SJCRH30 (cell line): ENCODE measurements at regions not wholly inside any gene's neighbourhood (a gene's known extent, or its start where the extent isn't known, plus 50 kb on each side); places are given as distances from the start of the nearest gene placed in this dataset.
A peak's percentile ranks its signal among the peaks of the same experiment; 100 is the strongest.

ENCODE experiments used
- DNase-seq, 2 experiments: peaks; one replicate each; pipeline ENCODE4 v3.0.0-alpha.2; 2015 to 2020
- H3K27ac ChIP-seq: fragments of 250-450 bp; sonication (Bioruptor Pico); 2 replicates; pipeline ENCODE4 v1.5.1; 2020; ENCODE audit warnings: mild to moderate bottlenecking, moderate library complexity
- H3K27me3 ChIP-seq: fragments of 250-450 bp; sonication (Bioruptor Pico); 2 replicates; pipeline ENCODE4 v1.5.1; 2020; ENCODE audit warnings: mild to moderate bottlenecking, moderate library complexity
- H3K36me3 ChIP-seq: fragments of 250-450 bp; sonication (Bioruptor Pico); 2 replicates; pipeline ENCODE4 v1.5.1; 2020; ENCODE audit warnings: mild to moderate bottlenecking, moderate library complexity
- H3K4me1 ChIP-seq: fragments of 250-450 bp; sonication (Bioruptor Pico); 2 replicates; pipeline ENCODE4 v1.5.1; 2020; ENCODE audit warnings: mild to moderate bottlenecking, moderate library complexity
- H3K4me3 ChIP-seq: fragments of 250-450 bp; sonication (Bioruptor Pico); 2 replicates; pipeline ENCODE4 v1.5.1; 2020; ENCODE audit warnings: mild to moderate bottlenecking, moderate library complexity
- H3K9me3 ChIP-seq: fragments of 250-450 bp; sonication (Bioruptor Pico); replicated peaks from 2 replicates; pipeline ENCODE4 v1.5.1; 2020; ENCODE audit warnings: mild to moderate bottlenecking, moderate library complexity

- Histone ChIP-seq H3K36me3 (no peaks in the 10 kb centered on the region), H3K27me3 (no peaks in the 10 kb centered on the region), H3K9me3 (no peaks in the 10 kb centered on the region), H3K27ac (no peak overlapping the region), H3K4me3 (no peak overlapping the region), H3K4me1 (no peaks in the 10 kb centered on the region)
- DNase-seq: no peak
Measured at GRCh38 chr13:108000998-108001397, 214.3 kb downstream of the LIG4 start.

- Histone ChIP-seq H3K9me3 (no peaks in the 10 kb centered on the region), H3K4me3 (no peak overlapping the region), H3K4me1 (no peaks in the 10 kb centered on the region), H3K27ac (no peak overlapping the region), H3K27me3 (no peaks in the 10 kb centered on the region), H3K36me3 (no peaks in the 10 kb centered on the region)
- DNase-seq: no peak
Measured at GRCh38 chr13:107999751-108000150, 215.6 kb downstream of the LIG4 start.

- no peak for DNase-seq
- H3K27ac ChIP-seq: no peak overlapping the region
- H3K9me3 ChIP-seq: no peaks in the 10 kb centered on the region
- H3K36me3 ChIP-seq: no peaks in the 10 kb centered on the region
- H3K4me1 ChIP-seq: no peaks in the 10 kb centered on the region
- peaks cover 2% of the 10 kb centered on the region; the same call in 1 of the 2 replicates for H3K27me3 ChIP-seq
- H3K4me3 ChIP-seq: no peak overlapping the region
Measured at GRCh38 chr13:107994137-107994536, 221.2 kb downstream of the LIG4 start.

- Histone ChIP-seq H3K4me1 (no peaks in the 10 kb centered on the region), H3K9me3 (no peaks in the 10 kb centered on the region), H3K27me3 (peaks cover 2% of the 10 kb centered on the region; the same call in 1 of the 2 replicates), H3K4me3 (no peak overlapping the region), H3K27ac (no peak overlapping the region), H3K36me3 (no peaks in the 10 kb centered on the region)
- DNase-seq: peak in 1 of 2 experiments; percentile 5
Measured at GRCh38 chr13:107993239-107993949, 221.9 kb downstream of the LIG4 start.

- Histone ChIP-seq H3K4me3 (no peak overlapping the region), H3K27me3 (peaks cover 2% of the 10 kb centered on the region; the same call in 1 of the 2 replicates), H3K36me3 (no peaks in the 10 kb centered on the region), H3K27ac (no peak overlapping the region), H3K9me3 (no peaks in the 10 kb centered on the region), H3K4me1 (no peaks in the 10 kb centered on the region)
- DNase-seq: no peak
Measured at GRCh38 chr13:107992542-107992941, 222.8 kb downstream of the LIG4 start.

- no peak overlapping the region for H3K4me3 ChIP-seq
- no peaks in the 10 kb centered on the region for H3K27me3 ChIP-seq
- peak in 1 of 2 experiments; percentile 1 for DNase-seq
- H3K9me3 ChIP-seq: no peaks in the 10 kb centered on the region
- H3K4me1 ChIP-seq: no peaks in the 10 kb centered on the region
- H3K36me3 ChIP-seq: no peaks in the 10 kb centered on the region
- H3K27ac ChIP-seq: no peak overlapping the region
Measured at GRCh38 chr13:107977071-107977574, 238.2 kb downstream of the LIG4 start.

- Histone ChIP-seq H3K4me3 (no peak overlapping the region), H3K36me3 (no peaks in the 10 kb centered on the region), H3K9me3 (no peaks in the 10 kb centered on the region)
Measured at GRCh38 chr13:107976628-107977027, 238.7 kb downstream of the LIG4 start.

GRCh38 chr13:107974409-107974808 is 240.9 kb downstream of the LIG4 start:
- H3K4me3 ChIP-seq: no peak overlapping the region
- no peaks in the 10 kb centered on the region for H3K27me3 ChIP-seq
- no peaks in the 10 kb centered on the region for H3K36me3 ChIP-seq
- no peak overlapping the region for H3K27ac ChIP-seq
- H3K9me3 ChIP-seq: no peaks in the 10 kb centered on the region
- no peak for DNase-seq
- no peaks in the 10 kb centered on the region for H3K4me1 ChIP-seq

More at GRCh38 chr13:107976628-107977027, 238.7 kb downstream of the LIG4 start:
- no peak for DNase-seq
- H3K27me3 ChIP-seq: no peaks in the 10 kb centered on the region
- H3K27ac ChIP-seq: no peak overlapping the region
- H3K4me1 ChIP-seq: no peaks in the 10 kb centered on the region

GRCh38 chr13:107969546-107969945 is 245.8 kb downstream of the LIG4 start:
- no peaks in the 10 kb centered on the region for H3K36me3 ChIP-seq
- no peaks in the 10 kb centered on the region for H3K4me1 ChIP-seq
- no peak for DNase-seq
- H3K4me3 ChIP-seq: no peak overlapping the region
- no peak overlapping the region for H3K27ac ChIP-seq
- no peaks in the 10 kb centered on the region for H3K9me3 ChIP-seq
- no peaks in the 10 kb centered on the region for H3K27me3 ChIP-seq

- Histone ChIP-seq H3K4me1 (peaks cover 6% of the 10 kb centered on the region; the same call in 1 of the 2 replicates), H3K4me3 (no peak overlapping the region), H3K36me3 (no peaks in the 10 kb centered on the region), H3K27ac (no peak overlapping the region), H3K27me3 (no peaks in the 10 kb centered on the region), H3K9me3 (no peaks in the 10 kb centered on the region)
- no peak for DNase-seq
Measured at GRCh38 chr13:107968470-107968869, 246.9 kb downstream of the LIG4 start.

- Histone ChIP-seq H3K27ac (no peak overlapping the region), H3K27me3 (no peaks in the 10 kb centered on the region)
Measured at GRCh38 chr13:107964395-107964794, 250.9 kb downstream of the LIG4 start.

GRCh38 chr13:107961849-107962608 is 253.3 kb downstream of the LIG4 start:
- Histone ChIP-seq H3K4me1 (peaks cover 6% of the 10 kb centered on the region; the same call in 1 of the 2 replicates), H3K4me3 (no peak overlapping the region), H3K36me3 (no peaks in the 10 kb centered on the region), H3K9me3 (no peaks in the 10 kb centered on the region), H3K27me3 (no peaks in the 10 kb centered on the region), H3K27ac (no peak overlapping the region)
- no peak for DNase-seq

More at GRCh38 chr13:107964395-107964794, 250.9 kb downstream of the LIG4 start:
- Histone ChIP-seq H3K36me3 (no peaks in the 10 kb centered on the region), H3K4me1 (peaks cover 6% of the 10 kb centered on the region; the same call in 1 of the 2 replicates), H3K4me3 (no peak overlapping the region), H3K9me3 (no peaks in the 10 kb centered on the region)
- peak; percentile 61 to 77 for DNase-seq

- no peak for DNase-seq
- no peaks in the 10 kb centered on the region for H3K36me3 ChIP-seq
- no peaks in the 10 kb centered on the region for H3K27me3 ChIP-seq
- H3K4me3 ChIP-seq: no peak overlapping the region
- H3K27ac ChIP-seq: no peak overlapping the region
- H3K4me1 ChIP-seq: peaks cover 6% of the 10 kb centered on the region; the same call in 1 of the 2 replicates
- H3K9me3 ChIP-seq: no peaks in the 10 kb centered on the region
Measured at GRCh38 chr13:107960301-107960700, 255.0 kb downstream of the LIG4 start.

GRCh38 chr13:107956889-107957288 is 258.4 kb downstream of the LIG4 start:
- Histone ChIP-seq H3K4me1 (no peaks in the 10 kb centered on the region), H3K27me3 (no peaks in the 10 kb centered on the region), H3K9me3 (no peaks in the 10 kb centered on the region), H3K36me3 (no peaks in the 10 kb centered on the region), H3K4me3 (no peak overlapping the region), H3K27ac (no peak overlapping the region)
- no peak for DNase-seq

- H3K36me3 ChIP-seq: no peaks in the 10 kb centered on the region
- DNase-seq: no peak
- no peak overlapping the region for H3K27ac ChIP-seq
- no peak overlapping the region for H3K4me3 ChIP-seq
- H3K9me3 ChIP-seq: no peaks in the 10 kb centered on the region
- H3K27me3 ChIP-seq: no peaks in the 10 kb centered on the region
- no peaks in the 10 kb centered on the region for H3K4me1 ChIP-seq
Measured at GRCh38 chr13:107942030-107942617, 273.2 kb downstream of the LIG4 start.
